ENCODE measurements at regions not wholly inside any gene's neighbourhood (a gene's known extent, or its start where the extent isn't known, plus 50 kb on each side); places are given as distances from the start of the nearest gene placed in this dataset.
A peak's percentile ranks its signal among the peaks of the same experiment; 100 is the strongest.
"Not testable (repeated sequence)": the region's sequence is repeated elsewhere in the genome, so short reads cannot be mapped to it uniquely, and the experiment has no call there.

DNA sequence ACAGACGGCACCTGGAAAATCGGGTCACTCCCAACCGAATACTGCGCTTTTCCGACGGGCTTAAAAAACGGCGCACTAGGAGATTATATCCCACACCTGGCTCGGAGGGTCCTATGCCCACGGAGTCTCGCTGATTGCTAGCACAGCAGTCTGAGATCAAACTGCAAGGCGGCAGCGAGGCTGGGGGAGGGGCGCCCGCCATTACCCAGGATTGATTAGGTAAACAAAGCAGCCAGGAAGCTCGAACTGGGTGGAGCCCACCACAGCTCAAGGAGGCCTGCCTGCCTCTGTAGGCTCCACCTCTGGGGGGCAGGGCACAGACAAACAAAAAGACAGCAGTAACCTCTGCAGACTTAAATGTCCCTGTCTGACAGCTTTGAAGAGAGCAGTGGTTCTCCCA, 64.5 kb downstream of the SLC30A10 start:
- DNase-seq: not testable (repeated sequence)

DNA sequence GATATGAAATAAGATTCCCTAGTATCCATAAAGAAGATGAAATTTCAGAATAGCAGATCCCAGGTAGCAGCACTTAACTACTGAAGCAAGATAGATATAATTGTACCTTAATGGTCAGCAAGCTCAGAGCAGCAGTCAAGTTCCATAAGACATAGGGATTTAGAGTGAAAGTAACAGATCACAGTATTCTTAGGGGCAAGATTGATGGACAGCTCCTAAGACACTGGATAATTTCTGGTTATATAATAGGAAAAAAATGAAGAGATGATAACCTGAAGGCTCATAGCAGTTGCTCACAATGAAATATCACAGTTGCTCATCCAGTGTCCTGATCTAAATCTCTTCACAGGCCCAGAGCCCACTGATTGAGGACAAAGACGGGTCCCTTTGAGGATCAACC, 66.0 kb downstream of the SLC30A10 start:
- no peak for DNase-seq

DNA sequence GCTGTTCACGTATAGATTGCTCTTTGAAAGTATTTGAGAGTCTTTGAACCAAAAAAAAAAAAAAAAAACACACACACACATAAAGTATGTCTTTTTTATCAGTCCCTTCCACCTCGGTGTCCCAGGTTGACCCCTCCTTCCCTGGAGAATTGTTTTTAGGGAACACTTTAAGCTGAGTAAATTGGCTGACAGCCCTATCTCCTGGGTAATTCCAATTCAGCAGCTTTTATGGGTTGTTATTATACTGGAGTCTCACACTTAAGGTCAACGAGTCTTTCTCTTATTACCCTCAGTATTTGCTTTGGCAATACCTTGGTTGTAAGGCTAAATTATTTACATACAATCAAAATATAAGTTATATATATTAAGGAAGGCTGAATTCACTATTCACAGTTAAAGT, 69.4 kb downstream of the SLC30A10 start:
- DNase-seq: peak in 1 of 2 experiments; percentile 28

DNA sequence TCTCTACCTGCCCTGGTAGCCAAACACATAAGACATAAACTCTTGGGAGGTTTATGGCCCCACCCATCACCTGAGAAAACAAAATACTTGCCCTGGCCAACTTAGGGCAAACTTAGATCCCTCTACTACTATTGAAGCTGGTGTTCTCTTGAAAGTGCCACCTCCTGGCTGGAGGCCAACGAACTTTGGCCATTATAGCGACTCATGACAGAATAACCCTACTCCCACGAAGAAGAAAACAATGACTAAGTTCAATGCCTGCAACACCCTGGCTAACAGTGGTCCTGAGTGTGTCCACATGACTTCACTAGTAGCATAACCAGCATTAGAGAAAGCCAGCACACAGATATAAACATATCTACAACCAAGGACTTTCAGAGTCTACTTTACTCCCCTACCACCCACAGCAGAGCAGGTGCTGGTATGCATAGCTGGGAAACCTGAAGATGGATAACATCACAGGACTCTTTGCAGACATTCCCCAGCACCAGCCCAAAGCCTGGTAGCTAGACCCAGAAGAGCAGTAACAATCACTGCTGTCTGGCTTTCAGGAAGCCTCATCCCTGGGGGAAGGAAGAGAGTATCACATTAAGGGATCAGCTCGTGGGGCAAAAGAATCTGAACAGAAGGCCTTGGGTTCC, 81.0 kb downstream of the SLC30A10 start:
- DNase-seq: no peak

DNA sequence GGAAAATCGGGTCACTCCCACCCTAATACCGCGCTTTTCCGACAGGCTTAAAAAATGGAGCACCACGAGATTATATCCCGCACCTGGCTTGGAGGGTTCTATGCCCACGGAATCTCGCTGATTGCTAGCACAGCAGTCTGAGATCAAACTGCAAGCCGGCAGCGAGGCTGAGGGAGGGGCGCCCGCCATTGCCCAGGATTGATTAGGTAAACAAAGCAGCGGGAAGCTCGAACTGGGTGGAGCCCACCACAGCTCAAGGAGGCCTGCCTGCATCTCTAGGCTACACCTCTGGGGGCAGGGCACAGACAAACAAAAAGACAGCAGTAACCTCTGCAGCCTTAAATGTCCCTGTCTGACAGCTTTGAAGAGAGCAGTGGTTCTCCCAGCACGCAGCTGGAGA, 88.8 kb downstream of the SLC30A10 start:
- peak in 1 of 2 experiments; percentile 15 for DNase-seq

DNA sequence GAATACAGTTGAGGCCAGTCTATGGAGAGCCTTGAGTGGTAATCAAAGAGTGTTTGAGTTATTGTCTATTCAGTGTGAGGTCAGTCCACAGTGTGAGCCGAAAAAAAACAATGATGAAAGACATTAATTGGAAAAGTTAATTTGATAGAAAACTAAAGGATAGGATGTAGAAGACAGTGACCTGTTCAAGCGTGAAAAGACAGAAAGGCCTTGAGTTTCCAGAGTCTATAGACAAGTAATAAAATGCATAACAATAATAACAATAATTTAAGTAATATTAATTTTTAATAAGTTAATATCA, 90.4 kb downstream of the SLC30A10 start:
- no peak for DNase-seq

DNA sequence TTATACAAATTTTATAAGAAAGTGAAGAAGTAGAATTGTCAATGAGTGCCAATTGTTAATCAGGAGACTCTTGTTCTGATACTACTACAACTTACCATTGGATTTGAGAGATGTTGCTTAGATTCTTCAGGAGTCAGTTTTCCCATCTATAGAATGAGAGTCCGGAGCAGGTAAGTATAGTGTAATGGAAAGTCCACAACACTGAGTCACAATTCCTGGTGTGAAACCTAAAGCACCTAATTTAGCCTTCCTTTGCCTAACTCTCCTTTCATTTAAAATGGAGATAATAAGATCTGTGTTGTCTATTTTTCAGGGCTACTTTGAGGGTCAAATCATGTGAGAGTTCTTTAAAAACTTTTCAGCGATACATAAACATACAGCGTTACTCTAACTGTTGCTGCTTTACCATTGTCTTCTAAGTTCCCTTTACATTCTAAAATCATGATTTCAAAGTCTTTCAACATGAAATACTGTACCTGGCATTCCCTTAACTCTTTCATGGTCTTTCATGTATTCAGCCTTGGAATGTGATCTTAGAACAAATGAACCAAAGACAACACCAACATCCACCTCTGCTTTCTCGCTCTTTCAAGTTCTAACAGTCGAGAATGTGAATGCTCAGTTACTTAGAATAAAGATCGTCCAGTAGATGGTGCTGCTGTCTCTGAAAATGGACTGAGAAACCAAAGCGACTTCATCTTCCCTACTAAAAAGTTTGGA, 90.9 kb downstream of the SLC30A10 start:
- DNase-seq: peak; percentile 65 to 73

DNA sequence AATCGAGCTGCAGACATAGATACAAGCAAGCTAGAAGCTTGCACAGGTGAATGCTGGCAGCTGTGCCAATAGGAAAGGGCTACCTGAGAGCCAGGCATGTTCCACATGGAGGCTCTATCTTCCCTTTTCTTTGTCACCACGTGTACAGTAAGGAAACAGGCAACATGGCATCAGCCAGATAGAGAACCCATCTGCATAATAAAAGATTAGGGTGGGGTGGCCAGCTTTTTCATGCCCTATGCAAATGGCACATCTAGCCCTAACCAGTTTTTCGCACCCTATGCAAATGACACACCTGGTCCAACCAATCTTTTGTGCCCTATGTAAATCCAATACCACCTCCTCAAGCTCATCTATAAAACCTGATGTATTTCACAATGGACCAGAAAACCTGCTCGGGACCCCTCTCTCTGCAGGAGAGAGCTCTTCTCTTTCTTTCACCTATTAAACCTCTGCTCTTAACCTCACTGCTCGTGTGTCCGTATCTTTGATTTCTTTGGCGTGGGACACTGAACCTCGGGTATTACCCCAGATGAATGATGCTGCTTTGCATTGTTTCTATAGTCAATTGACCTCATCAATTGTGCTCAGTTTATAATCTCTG, 93.9 kb downstream of the SLC30A10 start:
- peak in 1 of 2 experiments; percentile 17 for DNase-seq

DNA sequence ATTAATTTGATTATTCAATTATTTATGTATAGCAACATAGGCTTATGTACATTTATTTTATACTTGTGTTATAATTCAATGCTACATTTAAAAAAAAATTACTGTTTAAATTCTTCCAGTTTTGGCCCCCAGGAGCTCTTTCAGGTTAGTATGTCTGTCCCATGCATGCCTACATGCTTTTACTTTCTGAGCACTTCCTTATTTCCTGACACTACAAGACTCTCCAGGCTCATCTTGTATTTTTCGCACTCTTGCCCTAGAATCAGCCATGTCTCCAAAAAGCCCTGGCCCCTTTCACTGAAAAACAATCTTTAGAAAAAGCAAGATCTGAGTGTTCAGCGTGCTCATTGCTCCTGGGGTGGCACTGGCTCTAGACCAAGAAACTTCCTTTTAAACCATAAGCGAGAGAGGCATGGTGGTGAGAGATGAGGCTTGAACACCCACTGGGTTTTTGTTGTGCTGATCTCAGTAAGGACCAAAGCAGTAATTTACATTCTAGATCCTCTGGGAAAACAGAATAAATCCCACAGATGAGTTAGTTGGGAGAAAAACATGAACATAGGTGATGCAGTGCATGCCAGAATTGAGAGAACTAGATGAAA, 95.0 kb downstream of the SLC30A10 start:
- DNase-seq: peak in 1 of 2 experiments; percentile 51

DNA sequence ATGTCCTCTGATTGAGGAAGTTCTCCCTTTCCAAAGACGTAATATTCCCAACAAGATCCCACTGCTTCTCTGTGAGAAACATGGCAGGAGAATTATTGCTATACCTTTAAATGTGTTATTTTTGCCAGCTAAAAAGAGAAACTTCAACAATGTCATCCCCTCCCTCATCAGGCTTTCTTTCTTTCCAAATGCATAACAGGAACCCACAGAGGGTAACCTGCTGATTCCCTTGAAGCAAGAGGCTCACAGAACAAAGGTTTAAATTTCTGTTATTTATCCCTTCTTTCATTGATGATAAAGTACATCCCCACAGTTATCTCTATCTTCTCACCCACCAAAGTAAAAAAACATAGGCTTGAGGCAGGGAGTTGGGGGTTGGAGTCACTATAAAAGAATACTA, 102.1 kb downstream of the SLC30A10 start:
- DNase-seq: no peak

DNA sequence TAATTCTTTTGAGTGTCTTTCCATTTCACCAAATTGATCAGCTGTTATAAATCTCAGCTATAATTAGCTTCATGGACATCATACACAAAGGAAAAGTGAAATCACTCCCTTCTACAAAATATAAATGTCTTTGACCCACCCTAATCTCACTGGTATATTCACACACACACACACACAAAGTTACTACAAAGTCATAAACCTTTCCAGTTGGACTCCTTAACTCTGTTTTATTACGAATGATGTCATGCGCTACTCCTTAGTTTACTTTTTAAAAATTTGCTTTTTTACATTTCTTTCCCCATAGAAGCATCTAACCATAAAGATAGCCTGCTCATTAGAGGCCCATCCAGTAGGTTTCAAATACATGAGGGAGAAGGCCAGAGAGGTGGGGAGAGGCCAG, 103.0 kb downstream of the SLC30A10 start:
- DNase-seq: no peak

DNA sequence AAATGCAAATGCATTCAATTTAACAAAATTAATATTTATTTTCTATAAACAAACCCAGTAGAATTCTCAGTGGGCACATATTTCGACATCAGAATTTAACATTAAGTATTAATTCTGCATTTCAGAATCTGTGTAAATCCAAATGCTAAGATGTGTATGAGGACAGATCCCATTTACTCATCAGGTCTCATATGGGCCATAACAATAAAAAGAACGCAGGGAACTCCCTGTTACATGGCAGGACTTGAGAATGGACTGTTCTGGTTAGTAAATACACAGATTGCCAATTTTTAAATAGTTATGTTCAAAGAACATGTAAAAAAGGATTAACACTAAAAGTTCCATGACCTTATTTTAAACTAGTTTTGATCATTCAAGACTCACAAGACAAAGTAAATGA, 104.0 kb downstream of the SLC30A10 start:
- DNase-seq: no peak

DNA sequence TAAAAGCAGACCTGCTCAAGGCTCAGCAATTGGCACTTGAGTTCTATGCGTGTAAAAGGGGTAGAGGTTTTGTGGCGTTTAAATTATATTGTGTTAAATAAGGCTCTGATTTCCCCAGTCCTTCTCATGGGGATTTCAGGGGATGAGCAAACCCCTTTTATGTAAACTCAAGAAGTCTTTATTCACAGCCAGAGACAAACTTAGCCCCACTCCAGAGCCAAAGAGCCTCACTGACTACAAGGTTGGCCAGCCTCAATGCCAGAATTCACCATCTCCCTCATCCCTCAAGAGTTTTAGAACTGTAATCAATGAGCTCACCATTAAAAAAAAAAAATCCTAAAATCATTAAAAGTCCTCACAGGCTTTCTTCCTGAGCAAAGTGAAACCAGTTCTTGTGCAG, 107.8 kb downstream of the SLC30A10 start:
- no peak for DNase-seq

DNA sequence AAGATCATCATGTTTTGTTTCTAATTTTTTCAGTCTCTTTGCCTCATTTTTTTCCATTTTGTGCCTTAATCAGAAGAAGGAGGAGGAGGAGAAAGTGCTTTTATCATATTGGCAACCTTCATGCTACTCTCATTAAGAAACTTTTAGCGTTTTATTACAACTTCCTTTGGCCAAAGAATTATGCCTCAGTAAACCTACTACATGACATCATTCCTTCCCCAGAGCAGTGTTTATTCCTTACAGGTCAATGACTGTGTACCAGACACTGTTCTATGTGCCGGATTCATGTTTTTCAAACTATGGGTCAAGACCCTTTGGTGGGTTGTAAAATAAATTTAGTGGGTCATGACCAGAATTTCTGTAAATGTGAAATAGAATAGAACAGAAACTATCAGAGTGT, 110.4 kb downstream of the SLC30A10 start:
- DNase-seq: no peak

DNA sequence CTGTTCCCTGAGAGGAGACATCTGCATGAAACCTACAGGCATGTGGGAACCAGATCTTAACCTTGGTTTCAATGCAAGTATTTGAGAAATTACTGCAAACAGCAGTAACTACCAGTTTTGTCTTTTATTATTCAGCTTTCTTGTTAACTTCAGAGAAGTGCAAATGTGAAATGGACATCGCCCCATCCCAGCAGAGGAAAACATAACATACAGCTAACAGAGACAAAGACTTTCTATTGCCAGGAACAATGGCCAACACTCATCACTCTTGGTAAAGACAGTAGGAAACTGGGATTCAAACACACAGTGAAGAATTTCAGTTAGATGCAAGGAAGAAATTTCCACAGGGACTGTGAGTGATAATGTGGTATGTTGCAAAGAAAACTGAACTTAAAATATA, 115.1 kb downstream of the SLC30A10 start:
- DNase-seq: no peak

DNA sequence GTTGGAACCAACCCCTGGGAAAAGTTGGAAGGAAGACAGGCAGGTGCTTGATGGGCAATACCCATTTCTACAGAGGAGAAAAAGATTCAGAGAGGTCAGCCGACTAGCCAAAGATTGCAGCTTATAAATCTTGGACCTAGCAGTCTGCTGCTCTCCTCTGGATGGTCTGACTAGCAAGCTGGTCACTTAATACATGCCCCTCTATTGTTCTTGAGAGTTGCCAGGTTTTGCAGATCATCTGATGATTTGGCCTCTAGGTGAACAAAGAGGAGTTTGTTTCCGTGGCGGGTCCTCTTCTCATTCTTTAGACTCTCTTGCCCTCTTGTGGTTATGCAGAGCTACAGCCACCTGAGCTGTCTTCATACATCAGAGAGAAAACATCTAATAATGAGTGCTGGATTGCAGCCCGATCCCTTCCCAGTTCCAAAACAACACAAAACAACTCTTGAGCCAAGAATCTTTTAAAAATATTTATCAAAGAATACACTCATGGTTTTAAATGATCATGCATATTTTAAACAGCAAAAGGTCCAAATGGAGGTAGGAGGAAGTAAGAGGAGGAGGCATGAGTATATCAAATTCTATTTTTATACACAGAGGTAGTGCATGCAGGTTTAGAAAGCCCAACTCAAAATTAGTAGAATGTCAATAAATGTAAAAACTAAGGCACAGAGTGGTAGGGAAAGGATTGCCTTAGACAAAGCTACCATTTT, 115.7 kb downstream of the SLC30A10 start:
- peak; percentile 84 to 88 for DNase-seq

DNA sequence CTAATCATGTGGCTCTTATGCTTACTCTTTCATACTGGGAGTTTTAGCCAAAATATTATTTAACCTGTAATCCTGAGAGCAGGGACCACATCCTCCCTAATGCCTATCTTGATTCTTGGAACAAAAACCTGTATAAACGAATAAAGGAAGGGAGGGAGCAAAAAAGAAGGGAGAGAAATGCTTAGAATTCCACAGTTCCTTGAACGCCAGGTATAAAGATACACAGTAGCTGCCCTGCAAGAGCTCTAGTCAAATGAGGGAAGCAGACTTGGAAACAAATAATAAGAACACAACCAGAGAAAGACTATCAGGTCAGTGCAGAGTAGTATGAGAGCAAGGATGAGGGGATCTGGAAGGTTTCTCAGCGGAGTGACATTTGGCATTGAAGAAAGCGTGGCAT, 116.3 kb downstream of the SLC30A10 start:
- DNase-seq: no peak

DNA sequence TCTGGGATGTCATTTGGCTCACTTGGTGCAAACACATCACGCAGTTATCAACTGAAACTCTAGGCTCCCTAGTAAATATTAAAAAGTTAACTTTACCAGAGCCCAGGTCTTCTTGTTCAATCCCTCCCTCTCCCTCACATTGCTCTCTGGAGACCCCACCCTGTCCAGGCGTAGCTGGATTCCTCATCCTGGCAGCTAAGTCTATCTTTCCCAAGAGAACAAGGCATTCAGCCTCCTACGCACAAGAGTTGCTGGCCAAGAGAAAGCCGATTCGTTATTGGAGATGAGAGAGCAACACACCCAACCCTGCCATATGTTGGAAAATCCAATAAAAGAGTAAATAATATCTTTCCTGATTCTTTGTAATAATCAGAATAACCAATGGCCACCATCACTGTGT, 117.9 kb downstream of the SLC30A10 start:
- DNase-seq: no peak

DNA sequence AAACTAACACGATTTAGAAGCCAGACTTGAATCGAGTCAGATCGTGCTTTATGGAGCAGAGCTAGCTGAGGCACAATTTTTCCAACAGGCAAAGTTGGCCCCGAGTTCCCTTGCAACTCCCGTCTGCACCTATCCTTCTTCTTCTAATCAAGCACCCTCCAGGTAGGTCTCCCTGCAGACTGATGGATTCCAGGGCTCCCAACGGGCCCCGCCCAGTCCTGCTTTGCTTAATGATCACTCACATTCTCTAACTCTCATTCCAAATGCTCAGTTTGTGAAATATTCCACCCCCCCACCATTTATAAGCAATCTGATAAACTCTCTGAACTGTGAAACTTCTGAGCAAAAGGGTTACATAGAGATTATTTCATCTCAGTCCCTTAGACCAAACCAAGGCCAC, 119.6 kb downstream of the SLC30A10 start:
- DNase-seq: no peak

DNA sequence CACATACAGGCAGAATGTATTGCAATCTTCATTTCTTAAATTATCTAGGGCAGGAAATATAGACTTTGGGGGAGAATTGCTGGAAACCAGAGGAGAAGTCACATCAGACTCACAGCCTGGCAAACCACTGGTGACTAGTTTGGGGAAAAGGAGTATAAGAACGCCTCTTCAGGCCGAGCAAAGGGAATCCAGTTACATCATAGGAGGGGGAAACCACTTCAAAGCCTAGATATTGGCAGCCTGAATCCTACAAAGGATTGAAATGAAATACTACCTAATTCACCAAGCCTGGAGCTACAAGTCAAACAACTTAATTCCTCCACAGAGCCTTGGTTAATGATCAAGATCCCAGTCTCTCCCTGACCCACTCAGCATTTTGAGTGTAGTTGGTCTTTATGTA, 121.7 kb downstream of the SLC30A10 start:
- DNase-seq: no peak

DNA sequence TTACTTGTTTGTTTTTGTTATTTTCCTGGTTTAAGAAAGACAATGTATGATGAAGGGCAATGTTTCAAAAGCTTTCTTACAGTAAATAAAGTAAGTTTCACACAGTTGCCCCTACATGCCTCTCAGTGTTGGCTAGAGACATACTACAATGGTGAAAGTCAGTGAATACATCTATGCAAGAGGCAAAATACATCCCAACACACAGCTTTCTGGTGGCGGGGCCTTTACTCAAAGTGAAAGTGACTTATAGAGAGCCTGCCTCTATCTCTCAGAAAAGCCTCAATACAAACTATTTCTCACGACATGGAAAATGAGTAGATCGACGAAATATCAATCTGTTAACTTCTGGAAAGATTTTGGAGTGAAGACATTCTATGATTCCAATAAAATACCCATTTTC, 122.3 kb downstream of the SLC30A10 start:
- DNase-seq: no peak

DNA sequence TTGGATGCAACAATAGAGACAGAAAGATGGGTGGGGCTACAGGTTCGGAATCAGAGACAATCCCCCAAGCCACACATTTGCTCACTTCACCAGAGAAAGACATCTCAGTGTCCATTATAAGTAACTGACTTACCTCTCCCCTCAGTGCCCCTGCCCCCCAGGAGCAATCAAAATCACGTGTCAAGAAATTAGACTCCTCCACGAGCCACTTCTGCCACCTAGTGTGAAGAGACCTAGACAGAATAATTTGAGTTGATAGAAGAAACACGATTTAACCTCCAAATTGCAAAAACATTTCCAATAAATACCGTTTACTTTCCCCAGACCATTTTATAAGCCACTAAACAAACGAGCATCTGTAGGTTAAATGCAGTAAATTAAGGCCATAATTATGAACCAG, 123.2 kb downstream of the SLC30A10 start:
- DNase-seq: peak; percentile 34 to 72

DNA sequence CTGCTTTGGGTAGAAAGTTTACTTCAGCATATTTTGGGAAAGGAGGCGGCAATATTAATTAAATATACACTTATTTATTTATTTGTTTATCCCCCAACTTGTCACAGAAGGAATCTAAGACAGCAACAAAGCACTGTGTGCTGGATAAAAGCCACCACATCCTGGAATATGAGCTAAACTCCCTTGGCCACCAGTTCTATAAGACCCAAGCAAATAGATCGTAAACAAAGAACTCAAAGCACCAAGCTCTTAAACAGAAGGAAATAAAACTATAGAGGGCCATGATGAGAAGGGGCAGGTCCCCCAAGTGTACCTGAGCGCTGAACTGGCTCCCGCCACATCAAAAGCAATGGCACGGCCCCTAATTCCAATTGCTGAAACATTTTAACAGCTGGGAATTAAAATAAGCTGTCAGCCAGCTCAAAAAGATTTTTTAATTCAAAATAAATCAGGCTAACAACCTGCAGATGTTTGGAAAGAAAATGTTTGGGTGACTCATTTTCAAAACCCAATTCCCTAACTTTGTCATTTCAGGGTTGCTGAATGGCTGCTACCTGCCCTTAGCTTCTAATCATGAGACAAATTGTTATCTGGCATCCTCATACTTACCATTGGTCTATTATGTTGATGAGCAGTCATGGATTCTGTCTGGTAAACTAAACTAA, 127.1 kb downstream of the SLC30A10 start:
- DNase-seq: no peak
